ENCODE measurements at regions not wholly inside any gene's neighbourhood (a gene's known extent, or its start where the extent isn't known, plus 50 kb on each side); places are given as distances from the start of the nearest gene placed in this dataset.

- TF ChIP-seq CTCF (conservative IDR thresholded peaks at IDR 0.05) (no peak), ZFX (IDR thresholded peaks at IDR 0.05) (no peak)
Measured at GRCh38 chr6:87945966-87946365, 101.7 kb upstream of the SPACA1 start.
